ENCODE measurements at regions not wholly inside any gene's neighbourhood (a gene's known extent, or its start where the extent isn't known, plus 50 kb on each side); places are given as distances from the start of the nearest gene placed in this dataset.

DNA sequence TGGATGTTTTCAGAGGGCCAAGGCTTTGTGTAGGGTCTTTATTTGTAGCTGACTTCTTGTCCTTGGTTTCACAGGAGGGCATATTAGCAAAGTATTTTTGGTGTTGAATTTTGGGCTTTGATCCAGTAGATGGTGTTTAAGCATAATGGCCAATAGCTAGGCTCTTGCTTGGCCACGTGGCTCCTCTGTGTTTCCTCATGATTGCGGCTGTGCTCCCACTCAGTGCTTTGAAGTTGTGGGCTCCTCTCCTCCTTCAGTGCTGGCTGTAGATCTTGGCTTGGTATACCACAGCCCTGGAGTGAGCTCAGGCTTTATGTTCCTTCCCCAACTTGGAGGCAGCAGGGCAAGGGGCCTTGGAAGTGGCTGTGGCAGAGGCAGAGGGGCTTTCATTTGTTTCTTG lies 107.2 kb upstream of the CENPE start:
- H3K4me2 ChIP-seq (ENCODE audit: control insufficient read depth, insufficient read depth) = no peak overlapping the region
- BruUV-seq (replicated peaks) = no TSS peak
- in situ Hi-C loops (cut with MboI) (no loop called here), intact Hi-C loops (cut with micrococcal nuclease; ENCODE audit: unreplicated experiment) (no loop called here)
- WGBS (ENCODE audit: insufficient coverage, insufficient replicate concordance, low lambda C conversion rate, missing lambda C conversion rate) = 14% methylated on average over 2 of the region's 2 CpGs
- no peak for ATAC-seq
- H3K27me3 ChIP-seq (replicated peaks in 1 of 2; ENCODE audit: control insufficient read depth in 2 of 2, insufficient read depth in 2 of 2, low read length in 1 of 2) = no peaks in the 10 kb centered on the region
- no peak for TF ChIP-seq ASH2L (IDR thresholded peaks at IDR 0.05; ENCODE audit: borderline replicate concordance, low read depth)
- TF ChIP-seq PAX5 (IDR thresholded peaks at IDR 0.05; ENCODE audit: borderline replicate concordance, low read depth, low read length) = no peak
- no peak for TF ChIP-seq WRNIP1 (IDR thresholded peaks at IDR 0.05; ENCODE audit: borderline replicate concordance, low read depth, low read length)
- TF ChIP-seq, protein P1, sequence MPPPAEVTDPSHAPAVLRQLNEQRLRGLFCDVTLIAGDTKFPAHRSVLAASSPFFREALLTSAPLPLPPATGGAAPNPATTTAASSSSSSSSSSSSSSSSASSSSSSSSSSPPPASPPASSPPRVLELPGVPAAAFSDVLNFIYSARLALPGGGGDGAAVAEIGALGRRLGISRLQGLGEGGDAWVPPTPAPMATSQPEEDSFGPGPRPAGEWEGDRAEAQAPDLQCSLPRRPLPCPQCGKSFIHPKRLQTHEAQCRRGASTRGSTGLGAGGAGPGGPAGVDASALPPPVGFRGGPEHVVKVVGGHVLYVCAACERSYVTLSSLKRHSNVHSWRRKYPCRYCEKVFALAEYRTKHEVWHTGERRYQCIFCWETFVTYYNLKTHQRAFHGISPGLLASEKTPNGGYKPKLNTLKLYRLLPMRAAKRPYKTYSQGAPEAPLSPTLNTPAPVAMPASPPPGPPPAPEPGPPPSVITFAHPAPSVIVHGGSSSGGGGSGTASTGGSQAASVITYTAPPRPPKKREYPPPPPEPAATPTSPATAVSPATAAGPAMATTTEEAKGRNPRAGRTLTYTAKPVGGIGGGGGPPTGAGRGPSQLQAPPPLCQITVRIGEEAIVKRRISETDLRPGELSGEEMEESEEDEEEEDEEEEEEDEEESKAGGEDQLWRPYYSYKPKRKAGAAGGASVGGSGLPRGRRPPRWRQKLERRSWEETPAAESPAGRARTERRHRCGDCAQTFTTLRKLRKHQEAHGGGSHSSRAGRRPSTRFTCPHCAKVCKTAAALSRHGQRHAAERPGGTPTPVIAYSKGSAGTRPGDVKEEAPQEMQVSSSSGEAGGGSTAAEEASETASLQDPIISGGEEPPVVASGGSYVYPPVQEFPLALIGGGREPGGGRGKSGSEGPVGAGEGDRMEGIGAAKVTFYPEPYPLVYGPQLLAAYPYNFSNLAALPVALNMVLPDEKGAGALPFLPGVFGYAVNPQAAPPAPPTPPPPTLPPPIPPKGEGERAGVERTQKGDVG (CRISPR knock-in tag; IDR thresholded peaks at IDR 0.05) = no peak
- no peak for TF ChIP-seq NFIC (IDR thresholded peaks at IDR 0.05; ENCODE audit: low read depth, low read length)
- no peak for TF ChIP-seq JUND (IDR thresholded peaks at IDR 0.05; ENCODE audit: low read depth, low read length)
- no peaks in the 10 kb centered on the region for H3K4me1 ChIP-seq (ENCODE audit: control insufficient read depth, insufficient read depth, low read length)
- ChIA-PET RAD21 (ENCODE audit: unreplicated experiment) (no interaction called here), SMC1A (ENCODE audit: uncharacterized antibody, unreplicated experiment) (no interaction called here), POLR2A (no interaction called here), CTCF (no interaction called here)
- no peaks in the 10 kb centered on the region for H4K20me1 ChIP-seq (ENCODE audit: control insufficient read depth, insufficient read depth)
- no peaks in the 10 kb centered on the region for H3K79me2 ChIP-seq (ENCODE audit: control insufficient read depth, insufficient read depth, low read length)
- H3K9ac ChIP-seq (ENCODE audit: control insufficient read depth, insufficient read depth, low read length) = no peak overlapping the region
- H3K36me3 ChIP-seq (ENCODE audit: control insufficient read depth in 2 of 2, insufficient read depth in 2 of 2, low read length in 1 of 2) = no peaks in the 10 kb centered on the region
- no peak overlapping the region for H2AFZ ChIP-seq (ENCODE audit: control insufficient read depth, low read depth, low read length)
- H3K9me3 ChIP-seq (replicated peaks; ENCODE audit: control insufficient read depth, insufficient read depth, low read length) = no peaks in the 10 kb centered on the region
- no peak overlapping the region for H3K4me3 ChIP-seq
- no peak overlapping the region for H3K27ac ChIP-seq (ENCODE audit: control insufficient read depth, insufficient read depth)
- FAIRE-seq = no peak
- DNase-seq (ENCODE audit: low read depth, low spot score) = no peak

All from GM12878 (cell line).